SK-N-SH treated with all-trans-retinoic acid at 6 μM for 48 hours (cell line): ENCODE measurements at regions not wholly inside any gene's neighbourhood (a gene's known extent, or its start where the extent isn't known, plus 50 kb on each side); places are given as distances from the start of the nearest gene placed in this dataset.

Experiments
- ATAC-seq: fragments of 200-7000 bp; cut with Tn5 transposase; 3 replicates; pipeline ENCODE4 v1.9.1; 2020; ENCODE audit warnings: mild to moderate bottlenecking, moderate library complexity
- ARNTL ChIP-seq: fragments of 450-650 bp; formaldehyde crosslinking; IDR thresholded peaks from 2 replicates; pipeline ENCODE4 v1.5.0; 2020; ENCODE audit warnings: low read depth, mild to moderate bottlenecking, moderate library complexity, borderline replicate concordance
- BACH2 ChIP-seq: fragments of 250-450 bp; sonication (Bioruptor Pico); IDR thresholded peaks from 2 replicates; pipeline ENCODE4 v1.9.0; 2021; ENCODE audit warnings: mild to moderate bottlenecking, borderline replicate concordance
- CSDC2 ChIP-seq: fragments of 250-450 bp; sonication (Bioruptor Pico); IDR thresholded peaks from 2 replicates; pipeline ENCODE4 v1.5.0; 2020; ENCODE audit warnings: mild to moderate bottlenecking, moderate library complexity
- ESRRG ChIP-seq: fragments of 250-450 bp; sonication (Bioruptor Pico); IDR thresholded peaks from 2 replicates; pipeline ENCODE4 v1.6.1; 2021; ENCODE audit warnings: mild to moderate bottlenecking
- GLIS3 ChIP-seq: fragments of 250-450 bp; sonication (Bioruptor Pico); IDR thresholded peaks from 2 replicates; pipeline ENCODE4 v1.5.0; 2020; ENCODE audit warnings: mild to moderate bottlenecking, moderate library complexity
- ISL1 ChIP-seq: fragments of 250-450 bp; sonication (Bioruptor Pico); IDR thresholded peaks from 2 replicates; pipeline ENCODE4 v2.1.2; 2022; ENCODE audit warnings: mild to moderate bottlenecking, moderate library complexity
- OSR1 ChIP-seq: fragments of 250-450 bp; sonication (Bioruptor Pico); IDR thresholded peaks from 2 replicates; pipeline ENCODE4 v1.8.0; 2022; ENCODE audit warnings: moderate library complexity, mild to moderate bottlenecking, inconsistent platforms
- PATZ1 ChIP-seq: fragments of 250-450 bp; sonication (Bioruptor Pico); IDR thresholded peaks from 2 replicates; pipeline ENCODE4 v1.8.0; 2020; ENCODE audit warnings: mild to moderate bottlenecking, moderate library complexity, borderline replicate concordance
- POU6F1 ChIP-seq: fragments of 250-450 bp; sonication (Bioruptor Pico); IDR thresholded peaks from 2 replicates; pipeline ENCODE4 v1.8.0; 2021; ENCODE audit warnings: low read depth, mild to moderate bottlenecking, moderate library complexity, borderline replicate concordance
- RARB ChIP-seq: fragments of 250-450 bp; sonication (Bioruptor Pico); IDR thresholded peaks from 2 replicates; pipeline ENCODE4 v1.8.0; 2021; ENCODE audit warnings: mild to moderate bottlenecking, moderate library complexity
- SNAI2 ChIP-seq: fragments of 250-450 bp; sonication (Bioruptor Pico); IDR thresholded peaks from 2 replicates; pipeline ENCODE4 v1.5.0; 2020; ENCODE audit warnings: mild to moderate bottlenecking, moderate library complexity
- TCF4 ChIP-seq: fragments of 250-450 bp; sonication (Bioruptor Pico); IDR thresholded peaks from 2 replicates; pipeline ENCODE4 v1.8.0; 2021; ENCODE audit warnings: mild to moderate bottlenecking, moderate library complexity, borderline replicate concordance
- TOX ChIP-seq: fragments of 250-450 bp; sonication (Bioruptor Pico); IDR thresholded peaks from 2 replicates; pipeline ENCODE4 v1.8.0; 2021; ENCODE audit warnings: mild to moderate bottlenecking, moderate library complexity, borderline replicate concordance
- TSHZ2 ChIP-seq: fragments of 250-450 bp; sonication (Bioruptor Pico); IDR thresholded peaks from 2 replicates; pipeline ENCODE4 v1.5.0; 2020; ENCODE audit warnings: mild to moderate bottlenecking, moderate library complexity
- ZFP3 ChIP-seq: fragments of 250-450 bp; sonication (Bioruptor Pico); IDR thresholded peaks from 2 replicates; pipeline ENCODE4 v1.5.0; 2020; ENCODE audit warnings: mild to moderate bottlenecking, moderate library complexity
- ZNF565 ChIP-seq: fragments of 450-650 bp; formaldehyde crosslinking; conservative IDR thresholded peaks from 2 replicates; pipeline ENCODE4 v1.5.0; 2020; ENCODE audit warnings: low read depth, mild to moderate bottlenecking, moderate library complexity
- ZNF70 ChIP-seq: fragments of 450-650 bp; formaldehyde crosslinking; IDR thresholded peaks from 2 replicates; pipeline ENCODE4 v1.5.0; 2020; ENCODE audit warnings: mild to moderate bottlenecking, moderate library complexity
- ZNF8 ChIP-seq: fragments of 450-650 bp; formaldehyde crosslinking; IDR thresholded peaks from 2 replicates; pipeline ENCODE4 v1.5.0; 2020; ENCODE audit warnings: mild to moderate bottlenecking, moderate library complexity
- TF ChIP-seq, protein P1 (sequence below): fragments of 250-450 bp; sonication (Bioruptor Pico); IDR thresholded peaks from 2 replicates; pipeline ENCODE4 v1.5.1; 2021; ENCODE audit warnings: mild to moderate bottlenecking, moderate library complexity
- TF ChIP-seq, protein P2 (sequence below): fragments of 250-450 bp; sonication (Bioruptor Pico); IDR thresholded peaks from 2 replicates; pipeline ENCODE4 v1.5.1; 2020; ENCODE audit warnings: low read depth, mild to moderate bottlenecking, moderate library complexity

DNA sequence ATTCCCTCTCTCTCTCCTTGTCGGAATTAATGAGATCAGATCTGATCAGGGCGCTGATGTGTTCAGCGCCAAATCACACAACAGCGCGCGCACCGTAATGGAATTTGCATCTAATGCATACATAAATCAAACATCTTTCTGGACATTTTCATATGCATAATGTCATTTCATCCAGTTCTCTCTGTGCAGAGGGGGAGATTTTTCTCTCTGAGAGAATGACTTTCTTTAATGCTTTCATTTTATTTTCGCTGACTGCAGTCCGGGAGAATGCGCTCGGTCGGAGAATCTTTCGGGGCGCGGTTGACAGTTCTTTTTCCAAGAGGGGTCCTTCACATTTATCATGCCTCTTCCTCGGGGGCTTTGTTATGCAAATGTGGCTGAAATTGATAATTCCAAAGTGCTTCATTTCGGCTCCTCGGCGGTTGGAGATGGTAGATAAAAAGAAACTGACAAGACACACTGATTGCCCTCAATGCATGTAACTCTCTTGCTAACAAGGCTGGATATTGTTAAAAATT is 615.9 kb downstream of the VRK1 start:
- ATAC-seq, result no peak
- TF ChIP-seq ARNTL (CRISPR knock-in tag) (no peak), ISL1 (CRISPR knock-in tag) (no peak), POU6F1 (CRISPR knock-in tag) (no peak), CSDC2 (no peak), ZFP3 (CRISPR knock-in tag) (no peak), TCF4 (CRISPR knock-in tag) (no peak), SNAI2 (CRISPR knock-in tag) (no peak), TOX (CRISPR knock-in tag) (no peak), GLIS3 (CRISPR knock-in tag) (no peak), PATZ1 (CRISPR knock-in tag) (no peak)

DNA sequence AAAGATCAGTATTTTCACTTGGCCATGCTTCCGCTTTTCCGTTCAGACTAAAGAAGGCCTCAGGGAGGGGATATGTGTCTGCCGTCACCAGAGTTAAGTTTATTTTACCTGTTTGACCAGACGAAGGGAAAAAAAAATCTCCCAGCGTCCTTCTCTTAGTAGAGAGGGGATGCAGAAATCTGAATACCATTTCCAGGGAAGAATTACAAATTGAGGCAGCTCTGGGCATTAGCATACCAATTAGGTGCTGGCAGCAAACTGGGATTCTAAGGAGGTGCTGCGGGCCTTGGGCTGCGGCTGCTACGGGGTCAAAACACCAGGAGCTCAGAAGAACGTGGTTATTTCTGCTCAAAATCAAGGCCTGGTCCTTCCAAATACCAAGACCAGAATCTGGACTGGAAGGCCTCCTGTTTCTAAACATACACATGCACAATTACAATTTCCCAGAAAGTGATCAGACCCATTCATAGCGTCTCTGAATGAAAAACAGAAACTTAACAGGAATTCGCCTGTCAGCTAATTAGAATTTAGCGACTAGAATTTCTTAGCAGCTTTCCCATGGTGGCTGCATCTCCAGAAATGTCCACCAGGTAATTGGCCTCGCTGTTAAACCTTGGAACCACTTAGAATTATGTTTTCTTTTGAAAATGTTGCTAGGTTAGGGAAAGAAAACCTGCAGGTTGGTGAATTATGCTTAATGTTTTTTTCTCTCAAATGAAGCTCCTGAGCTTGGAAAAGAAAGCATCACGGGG is 617.0 kb downstream of the VRK1 start:
- ATAC-seq, result no peak
- TF ChIP-seq OSR1 (CRISPR knock-in tag), result no peak
- no peak for TF ChIP-seq PATZ1 (CRISPR knock-in tag)
- TF ChIP-seq ZNF8 (CRISPR knock-in tag), result no peak
- TF ChIP-seq, protein P1, sequence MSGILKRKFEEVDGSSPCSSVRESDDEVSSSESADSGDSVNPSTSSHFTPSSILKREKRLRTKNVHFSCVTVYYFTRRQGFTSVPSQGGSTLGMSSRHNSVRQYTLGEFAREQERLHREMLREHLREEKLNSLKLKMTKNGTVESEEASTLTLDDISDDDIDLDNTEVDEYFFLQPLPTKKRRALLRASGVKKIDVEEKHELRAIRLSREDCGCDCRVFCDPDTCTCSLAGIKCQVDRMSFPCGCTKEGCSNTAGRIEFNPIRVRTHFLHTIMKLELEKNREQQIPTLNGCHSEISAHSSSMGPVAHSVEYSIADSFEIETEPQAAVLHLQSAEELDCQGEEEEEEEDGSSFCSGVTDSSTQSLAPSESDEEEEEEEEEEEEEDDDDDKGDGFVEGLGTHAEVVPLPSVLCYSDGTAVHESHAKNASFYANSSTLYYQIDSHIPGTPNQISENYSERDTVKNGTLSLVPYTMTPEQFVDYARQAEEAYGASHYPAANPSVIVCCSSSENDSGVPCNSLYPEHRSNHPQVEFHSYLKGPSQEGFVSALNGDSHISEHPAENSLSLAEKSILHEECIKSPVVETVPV, result no peak
- TF ChIP-seq BACH2 (CRISPR knock-in tag), result no peak
- no peak for TF ChIP-seq ESRRG
- TF ChIP-seq, protein P2, sequence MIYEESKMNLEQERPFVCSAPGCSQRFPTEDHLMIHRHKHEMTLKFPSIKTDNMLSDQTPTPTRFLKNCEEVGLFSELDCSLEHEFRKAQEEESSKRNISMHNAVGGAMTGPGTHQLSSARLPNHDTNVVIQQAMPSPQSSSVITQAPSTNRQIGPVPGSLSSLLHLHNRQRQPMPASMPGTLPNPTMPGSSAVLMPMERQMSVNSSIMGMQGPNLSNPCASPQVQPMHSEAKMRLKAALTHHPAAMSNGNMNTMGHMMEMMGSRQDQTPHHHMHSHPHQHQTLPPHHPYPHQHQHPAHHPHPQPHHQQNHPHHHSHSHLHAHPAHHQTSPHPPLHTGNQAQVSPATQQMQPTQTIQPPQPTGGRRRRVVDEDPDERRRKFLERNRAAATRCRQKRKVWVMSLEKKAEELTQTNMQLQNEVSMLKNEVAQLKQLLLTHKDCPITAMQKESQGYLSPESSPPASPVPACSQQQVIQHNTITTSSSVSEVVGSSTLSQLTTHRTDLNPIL (CRISPR knock-in tag), result no peak
- no peak for TF ChIP-seq TSHZ2 (CRISPR knock-in tag)
- TF ChIP-seq, all 23 proteins: peak for 0

DNA sequence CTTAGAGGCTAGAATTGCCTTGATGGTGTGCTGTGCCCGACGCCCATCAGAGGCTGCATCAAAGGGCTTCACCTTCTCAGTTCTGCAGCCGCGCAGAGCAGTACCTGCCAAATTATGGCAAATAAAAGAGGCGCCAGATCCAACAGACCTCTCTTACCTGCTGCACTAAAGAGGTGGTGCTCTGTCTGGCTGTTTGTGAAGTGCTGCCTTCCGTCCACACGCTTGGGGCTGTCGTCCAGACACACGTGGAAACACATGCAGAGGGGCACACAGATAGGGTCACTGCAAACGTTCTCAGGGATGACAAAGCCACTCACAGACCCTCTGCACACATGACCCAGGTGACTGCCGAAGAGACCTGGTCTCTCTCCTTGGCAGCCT is 617.5 kb downstream of the VRK1 start:
- TF ChIP-seq, protein P2 (CRISPR knock-in tag), result no peak
- TF ChIP-seq ZNF565 (CRISPR knock-in tag), result no peak
- TF ChIP-seq RARB (CRISPR knock-in tag), result no peak
- TF ChIP-seq ZNF70 (CRISPR knock-in tag), result no peak
- no peak for TF ChIP-seq OSR1 (CRISPR knock-in tag)
- TF ChIP-seq ARNTL (CRISPR knock-in tag), result no peak
- ATAC-seq, result no peak
